ENCODE measurements at regions not wholly inside any gene's neighbourhood (a gene's known extent, or its start where the extent isn't known, plus 50 kb on each side); places are given as distances from the start of the nearest gene placed in this dataset.

- no peak for TF ChIP-seq CTCF (conservative IDR thresholded peaks at IDR 0.05)
- Histone ChIP-seq H3K14ac (ENCODE audit: insufficient read depth, low read length) (no peak overlapping the region), H2BK5ac (ENCODE audit: insufficient read length, low read length) (no peak overlapping the region), H3K9ac (ENCODE audit: extremely low read depth, insufficient read length, low read length) (no peak overlapping the region), H4K91ac (ENCODE audit: insufficient read length, low read depth, low read length) (no peak overlapping the region), H2AK5ac (ENCODE audit: insufficient read length, low read length) (no peak overlapping the region), H3T11ph (ENCODE audit: low read length) (no peak overlapping the region), H3K9me3 (ENCODE audit: control insufficient read depth, low read depth, low read length) (no peaks in the 10 kb centered on the region), H3K27me3 (ENCODE audit: insufficient read depth, low read length) (no peaks in the 10 kb centered on the region), H4K5ac (ENCODE audit: insufficient read length, low read depth, low read length) (no peak overlapping the region), H3K4ac (ENCODE audit: low read depth, low read length) (no peak overlapping the region), H3K23ac (ENCODE audit: insufficient read length, low read depth, low read length) (no peak overlapping the region), H2AFZ (ENCODE audit: low read length) (no peak overlapping the region), H2BK12ac (ENCODE audit: insufficient read length, low read depth, low read length) (no peak overlapping the region), H2BK15ac (ENCODE audit: low read depth, low read length) (no peak overlapping the region), H3K56ac (ENCODE audit: insufficient read length, low read depth, low read length) (no peak overlapping the region), H3K18ac (ENCODE audit: insufficient read length, low read depth, low read length) (no peak overlapping the region), H2BK120ac (ENCODE audit: low read depth, low read length, poor library complexity, severe bottlenecking) (no peak overlapping the region), H3K79me2 (ENCODE audit: insufficient read depth, low read length) (no peaks in the 10 kb centered on the region), H2BK20ac (ENCODE audit: low read depth, low read length, poor library complexity, severe bottlenecking) (no peak overlapping the region), H3K23me2 (ENCODE audit: insufficient read length, low read depth, low read length, poor library complexity, severe bottlenecking) (no peaks in the 10 kb centered on the region), H3K4me2 (ENCODE audit: insufficient read depth, insufficient read length, low read length) (no peak overlapping the region), H3K27ac (ENCODE audit: insufficient read length, low read depth, low read length) (no peak overlapping the region), H3K79me1 (ENCODE audit: insufficient read depth, low read depth, low read length, poor library complexity, severe bottlenecking) (no peaks in the 10 kb centered on the region), H3K4me1 (ENCODE audit: insufficient read depth, low read length) (peaks cover 6% of the 10 kb centered on the region; the same call in 1 of the 2 replicates), H4K8ac (replicated peaks; ENCODE audit: insufficient read length, low read depth, low read length) (no peak overlapping the region), H4K20me1 (ENCODE audit: control insufficient read depth, insufficient read depth, insufficient read length) (no peaks in the 10 kb centered on the region)
- WGBS (ENCODE audit: extremely low coverage, insufficient read length, low lambda C conversion rate) = no CpG with 5 or more reads among the region's 2 CpGs
- H3K4me1 Mint-ChIP-seq = peaks cover 3 to 4% of the 10 kb centered on the region in 2 experiments; a peak in 3 of 4 replicates
- H3K27me3 Mint-ChIP-seq (ENCODE audit: low read depth) = no peaks in the 10 kb centered on the region; the same call in 1 of the 2 replicates
- H3K27ac Mint-ChIP-seq = no peak overlapping the region
- DNase-seq = no peak
- no peaks in the 10 kb centered on the region for H3K36me3 Mint-ChIP-seq (ENCODE audit: insufficient read depth in 1 of 3, low read depth in 3 of 3)
- H3K9me3 Mint-ChIP-seq = no peaks in the 10 kb centered on the region
- no peak overlapping the region for H3K4me3 Mint-ChIP-seq
Measured at GRCh38 chr14:36429692-36430091, 90.3 kb downstream of the NKX2-1 start.
